Activated CD4-positive, alpha-beta T cell treated with anti-CD3 and anti-CD28 coated beads, Interleukin-2, amount 50 U/mL, for 48 hours (primary cell): ENCODE measurements at regions not wholly inside any gene's neighbourhood (a gene's known extent, or its start where the extent isn't known, plus 50 kb on each side); places are given as distances from the start of the nearest gene placed in this dataset.

ENCODE experiments used
- DNase-seq, 2 experiments: peaks; one replicate each; pipeline ENCODE4 v3.0.0-alpha.2; 2020

DNA sequence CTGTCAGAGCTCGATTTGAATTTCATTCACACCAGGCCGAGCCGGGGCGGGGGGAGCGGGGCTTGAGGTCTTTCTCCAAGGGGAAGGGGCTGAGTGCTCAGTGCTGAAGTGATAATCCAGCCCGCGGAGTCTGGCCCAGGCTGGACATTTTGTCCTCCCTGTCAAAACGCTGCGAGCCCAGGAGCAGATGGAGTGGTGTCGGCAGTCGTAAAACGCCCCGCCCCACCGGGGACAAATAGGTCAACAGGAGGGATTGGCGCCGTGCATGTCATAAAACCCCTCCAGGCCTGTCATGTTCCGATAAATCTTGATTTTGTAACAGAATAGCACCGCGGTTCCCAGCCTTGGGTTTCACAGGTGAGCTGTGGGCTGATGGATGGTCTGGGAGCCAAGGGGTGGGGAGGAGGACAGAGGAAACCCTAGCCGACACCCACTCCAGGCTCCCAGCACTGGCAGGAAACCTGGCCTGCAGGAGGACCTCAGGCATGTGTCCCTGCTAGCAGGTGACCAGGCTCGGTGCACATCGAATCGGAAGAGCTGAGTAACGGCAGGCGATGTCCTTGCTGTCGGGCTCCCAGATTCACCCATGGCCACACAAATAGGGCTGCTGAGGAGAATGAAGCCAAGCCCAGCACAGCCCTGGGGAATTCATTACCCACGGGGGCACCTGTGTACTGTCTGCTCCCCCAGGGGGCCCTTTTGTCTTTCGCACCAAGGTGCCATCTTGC lies 341.4 kb downstream of the FOXL1 start:
- no peak for DNase-seq

GRCh38 chr16:86921289-86921688 lies 342.9 kb downstream of the FOXL1 start:
- DNase-seq: no peak

- no peak for DNase-seq
Measured at GRCh38 chr16:86922311-86922710, 344.0 kb downstream of the FOXL1 start.

- no peak for DNase-seq
Measured at GRCh38 chr16:86923656-86924055, 345.3 kb downstream of the FOXL1 start.

DNA sequence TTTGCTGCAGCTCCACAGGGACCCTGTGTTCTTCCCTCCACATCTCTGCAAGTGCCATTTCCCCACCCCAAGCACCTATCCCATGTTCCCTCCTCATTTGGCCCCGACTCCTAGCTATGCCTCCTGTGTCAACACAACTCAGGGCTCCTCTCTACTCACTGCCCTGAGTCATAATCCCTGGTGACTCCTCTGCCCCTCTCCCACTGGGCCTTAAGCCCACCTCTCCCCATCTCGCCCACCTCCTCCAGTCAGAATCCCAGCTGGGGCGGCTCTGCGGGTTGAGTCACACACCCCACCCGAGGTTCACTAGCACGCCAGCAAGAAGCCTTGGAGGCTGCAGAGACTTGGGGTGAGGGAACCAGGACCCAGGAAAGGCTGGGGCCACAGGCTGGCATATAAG lies 346.2 kb downstream of the FOXL1 start:
- no peak for DNase-seq

- DNase-seq: no peak
Measured at GRCh38 chr16:86925067-86925791, 346.9 kb downstream of the FOXL1 start.

GRCh38 chr16:86926181-86927094 lies 348.1 kb downstream of the FOXL1 start:
- no peak for DNase-seq

GRCh38 chr16:86927699-86928098 lies 349.4 kb downstream of the FOXL1 start:
- DNase-seq: no peak

DNA sequence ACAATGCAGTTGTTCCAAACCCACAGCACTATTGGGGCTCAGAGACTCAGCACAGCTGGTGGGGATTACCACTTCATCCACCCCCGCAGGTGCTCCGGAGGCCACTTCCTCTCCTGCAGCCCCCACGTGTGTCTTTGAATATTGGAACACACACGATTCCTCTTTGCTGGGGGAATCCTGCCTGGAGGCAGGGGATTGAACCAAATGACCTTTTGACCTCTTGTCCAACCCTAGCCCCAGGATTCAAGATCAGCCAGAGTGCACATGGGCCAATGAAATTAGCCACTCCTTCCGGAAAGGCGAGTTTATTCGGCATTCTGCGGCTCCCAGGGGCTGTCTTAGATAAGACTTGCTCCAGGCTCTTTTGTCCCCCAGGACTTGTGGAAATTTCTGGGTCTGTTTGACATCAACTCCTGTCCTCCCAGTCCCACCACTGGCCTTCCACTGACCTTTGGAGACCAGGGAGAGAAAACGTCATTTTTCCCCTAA lies 350.2 kb downstream of the FOXL1 start:
- DNase-seq: no peak

- no peak for DNase-seq
Measured at GRCh38 chr16:86929057-86929871, 350.9 kb downstream of the FOXL1 start.

DNA sequence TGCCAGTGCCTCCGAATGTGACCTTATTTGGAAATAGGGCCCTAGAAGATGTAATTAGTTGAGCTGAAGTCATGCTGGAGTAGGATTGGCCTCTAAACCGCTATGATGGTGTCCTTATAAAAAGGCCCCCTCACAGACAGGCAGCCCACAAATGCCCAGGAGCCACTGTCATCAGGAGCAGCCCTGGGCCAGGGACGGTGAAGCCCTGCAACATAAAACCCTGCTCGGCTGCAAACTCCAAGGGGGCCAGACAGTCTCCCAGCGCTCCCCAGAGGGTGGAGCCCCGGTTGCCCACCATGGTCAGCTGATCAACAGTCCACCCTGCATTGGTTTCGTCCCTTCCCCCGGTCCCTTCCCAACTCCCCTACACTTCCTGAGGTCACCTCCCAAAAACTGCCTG lies 351.7 kb downstream of the FOXL1 start:
- DNase-seq: no peak

DNA sequence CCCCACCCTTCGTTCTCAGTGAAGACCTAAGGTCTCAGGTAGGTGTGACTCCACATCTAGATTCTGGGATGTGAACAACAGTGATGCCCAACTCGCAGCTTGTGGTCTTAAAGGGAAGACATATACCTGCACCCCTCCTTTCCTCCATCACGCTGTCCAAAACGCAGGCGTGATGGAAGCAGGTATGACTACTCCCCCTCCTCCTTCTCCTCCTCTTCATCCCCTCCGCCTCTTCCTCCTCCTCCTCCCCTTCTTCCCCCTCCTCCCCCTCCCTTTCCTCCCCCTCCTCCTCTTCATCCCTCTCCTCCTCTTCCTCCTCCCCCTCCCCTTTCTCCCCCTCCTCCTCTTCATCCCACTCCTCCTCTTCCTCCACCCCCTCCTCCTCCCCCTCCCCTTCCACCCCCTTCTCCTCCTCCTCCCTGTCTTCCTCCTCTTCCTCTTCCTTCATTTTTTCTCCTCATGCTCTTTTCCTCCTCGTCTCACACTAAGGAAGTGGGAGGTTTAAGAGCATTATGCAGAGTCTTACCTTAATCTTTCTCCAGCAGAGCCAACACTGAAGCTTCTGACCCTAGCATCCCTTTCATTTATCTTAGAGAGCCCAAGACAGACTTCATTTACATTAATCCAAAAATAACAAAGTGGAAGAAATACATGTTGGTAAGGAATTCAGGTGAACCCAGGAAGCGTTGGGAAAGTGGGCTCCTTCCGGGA lies 352.5 kb downstream of the FOXL1 start:
- no peak for DNase-seq

GRCh38 chr16:86931410-86931941 lies 353.1 kb downstream of the FOXL1 start:
- no peak for DNase-seq

- no peak for DNase-seq
Measured at GRCh38 chr16:86932130-86932982, 354.0 kb downstream of the FOXL1 start.

DNA sequence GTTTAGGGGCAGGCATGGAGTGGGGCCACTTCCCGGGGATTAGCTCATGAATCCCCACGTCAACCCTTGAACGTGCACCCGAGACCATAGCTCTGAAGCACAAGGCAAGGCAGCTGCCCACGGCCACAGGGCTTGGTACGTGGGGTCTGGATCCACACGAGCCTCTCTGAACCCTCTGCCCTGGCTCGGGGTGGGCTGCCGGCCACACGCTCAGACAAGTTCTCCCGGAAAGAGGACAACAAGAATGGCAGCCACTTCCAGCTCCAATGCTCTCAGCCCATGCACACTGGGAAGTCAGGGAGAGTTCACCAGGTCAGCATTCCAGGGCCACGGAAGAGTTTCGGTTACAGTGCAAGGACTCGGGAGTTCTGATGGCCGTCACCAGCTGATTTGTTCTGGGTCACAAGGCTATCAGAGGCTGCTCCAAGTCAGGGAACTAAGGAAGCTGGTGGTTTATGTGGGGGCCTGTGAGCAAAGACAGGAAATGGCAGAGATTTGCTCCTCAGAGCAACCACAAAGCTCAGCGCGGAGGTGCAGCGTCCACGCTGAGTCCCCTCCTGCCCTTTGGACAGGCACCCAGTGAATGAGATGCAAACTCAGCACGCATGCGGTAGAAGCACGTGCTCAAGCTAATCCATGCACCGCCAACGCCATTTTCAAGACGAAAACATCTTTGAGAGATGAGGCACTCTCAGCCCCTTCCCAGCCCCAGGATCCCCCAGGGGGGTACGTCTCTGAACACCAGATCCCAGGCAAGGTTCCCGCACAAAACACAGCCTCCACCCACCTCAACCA lies 356.4 kb downstream of the FOXL1 start:
- DNase-seq: no peak

- no peak for DNase-seq
Measured at GRCh38 chr16:86939609-86940008, 361.3 kb downstream of the FOXL1 start.

DNA sequence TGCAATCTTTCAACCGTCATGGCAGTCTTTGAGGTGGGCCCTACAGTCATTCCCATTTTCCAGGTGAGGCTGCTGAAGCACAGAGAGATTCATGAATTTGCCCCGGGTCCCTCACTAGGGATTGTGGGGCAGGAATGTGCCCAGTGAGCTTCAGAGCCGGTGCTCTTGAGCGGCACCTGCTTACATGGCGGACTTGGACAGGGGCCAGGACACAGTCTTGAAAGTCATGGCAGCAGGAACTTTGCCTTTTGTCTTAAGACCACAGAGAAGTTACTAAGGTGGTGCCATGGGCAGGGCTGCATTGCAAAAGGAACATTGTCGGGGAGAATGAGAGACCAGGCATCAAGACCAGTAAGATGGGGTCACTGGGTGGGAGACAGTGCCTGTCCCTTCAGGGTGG lies 363.4 kb downstream of the FOXL1 start:
- no peak for DNase-seq

DNA sequence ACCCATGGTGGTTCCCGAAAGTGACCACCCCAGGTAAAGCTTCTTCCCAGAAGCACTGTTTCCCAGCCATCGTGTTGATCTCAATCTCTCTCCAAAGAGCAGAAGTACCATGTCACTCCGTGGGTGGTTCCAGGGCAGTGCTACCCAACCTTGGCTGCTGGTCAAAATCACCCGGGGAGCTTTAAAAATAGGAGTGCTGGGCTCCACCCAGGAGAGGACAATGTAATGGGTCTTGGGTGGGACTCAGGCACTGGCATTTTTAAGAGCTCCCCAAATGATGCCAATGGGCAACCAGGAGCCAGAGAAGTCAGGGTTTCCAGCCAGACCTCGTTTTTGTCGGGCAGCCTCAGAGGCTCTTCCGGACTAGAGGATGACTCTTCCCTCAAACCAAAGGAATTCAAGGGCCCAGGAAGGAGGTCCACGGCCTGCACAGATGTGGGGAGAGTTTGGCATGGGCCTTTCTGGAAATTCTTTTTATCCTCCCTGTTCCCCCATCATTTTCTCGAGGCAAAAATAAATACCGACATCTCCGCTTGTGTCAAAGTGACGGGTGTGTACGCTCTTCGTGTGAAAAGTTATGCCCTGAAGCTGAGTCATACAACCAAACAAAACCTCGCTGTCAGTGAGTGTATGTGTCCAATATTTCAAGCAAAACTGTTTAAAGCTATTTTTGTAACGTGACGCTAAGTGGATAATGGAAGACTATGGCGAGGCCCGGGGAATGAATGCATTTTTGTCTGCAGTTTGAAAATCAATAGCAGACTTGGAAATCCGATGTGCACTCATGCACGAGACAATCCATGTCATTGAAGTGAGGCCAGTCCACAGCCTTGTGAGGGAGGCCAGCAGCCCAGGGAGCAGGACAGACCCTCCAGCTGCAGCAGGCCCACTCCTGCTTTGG lies 364.1 kb downstream of the FOXL1 start:
- DNase-seq: no peak
